NB4 (cell line): ENCODE measurements at regions not wholly inside any gene's neighbourhood (a gene's known extent, or its start where the extent isn't known, plus 50 kb on each side); places are given as distances from the start of the nearest gene placed in this dataset.

ENCODE experiments used
- CTCF ChIP-seq: IDR thresholded peaks from one replicate; pipeline ENCODE4 v1.5.1; 2012; ENCODE audit warnings: low read depth, low read length
- MAX ChIP-seq: IDR thresholded peaks from 2 replicates; pipeline ENCODE4 v1.6.1; 2011; ENCODE audit warnings: low read depth, low read length
- MYC ChIP-seq: IDR thresholded peaks from 2 replicates; pipeline ENCODE4 v1.6.1; 2011; ENCODE audit warnings: low read depth, low read length
- POLR2A ChIP-seq: IDR thresholded peaks from 2 replicates; pipeline ENCODE4 v1.6.1; 2011; ENCODE audit warnings: mild to moderate bottlenecking; ENCODE audit not compliant: insufficient read length; ENCODE audit errors: extremely low read depth

- no peak for TF ChIP-seq CTCF
- no peak for TF ChIP-seq MYC
- TF ChIP-seq MAX, result no peak
- TF ChIP-seq POLR2A, result no peak
Observed at GRCh38 chr16:85390511-85391174, 222.5 kb upstream of the GSE1 start.
